K562 (cell line): ENCODE measurements at regions not wholly inside any gene's neighbourhood (a gene's known extent, or its start where the extent isn't known, plus 50 kb on each side); places are given as distances from the start of the nearest gene placed in this dataset.

ENCODE experiments used
- ATAC-seq: fragments of 200-7000 bp; cut with Tn5 transposase; 3 replicates; pipeline ENCODE4 v1.9.1; 2020; ENCODE audit warnings: moderate library complexity
- BruUV-seq: library from RNA; stranded (reverse); fragments of 400-500 nt; replicated peaks from 2 replicates; lab custom pipeline; 2021; lab: Mats Ljungman, UMichigan
- CTCF ChIA-PET: fragments of 300-600 bp; formaldehyde crosslinking; extraction: SDS; loops from one replicate; lab custom pipeline; 2021; ENCODE audit warnings: low intra/inter-chr PET ratio; lab: Yijun Ruan, JAX
- POLR2A ChIA-PET: fragments of 300-600, 350-650 bp; sonication (Branson Sonifier 250); formaldehyde crosslinking; extraction: SDS; loops from one replicate; lab custom pipeline; 2021; ENCODE audit warnings: antibody characterized with exemption, inconsistent platforms; lab: Yijun Ruan, JAX
- DNase-seq, 4 experiments: peaks; one replicate each; pipeline versions ENCODE4 v3.0.0 to v3.0.0-alpha.2; 2011 to 2018; ENCODE audit warnings: low spot score in 3 of 4, mixed read lengths in 3 of 4; ENCODE audit errors: extremely low read depth in 1 of 4
- FAIRE-seq: peaks from 2 replicates; lab custom pipeline; 2011; peaks lifted over from hg19 to GRCh38; lab: Jason Lieb, UNC
- H2AFZ ChIP-seq: 2 replicates; pipeline ENCODE4 v1.6.0; 2011; ENCODE audit warnings: low read depth, low read length, control low read depth, inconsistent platforms
- H3K27ac ChIP-seq: fragments of 200-600 bp; 3 replicates; pipeline ENCODE4 v1.8.0; 2011; ENCODE audit warnings: low read depth, mild to moderate bottlenecking, control low read depth, inconsistent platforms, low read length, moderate library complexity, mixed read lengths; ENCODE audit errors: extremely low read depth
- H3K27me3 ChIP-seq, 2 experiments: fragments of 300-600 bp in 1 of 2; 2 replicates in 1 of 2; 3 replicates in 1 of 2; pipeline versions ENCODE4 v1.6.0 to v1.8.0; 2011; ENCODE audit warnings: inconsistent platforms in 2 of 2, low read length in 2 of 2, mild to moderate bottlenecking in 1 of 2, mixed read lengths in 1 of 2, moderate library complexity in 1 of 2; ENCODE audit not compliant: control insufficient read depth in 2 of 2, insufficient read depth in 2 of 2
- H3K36me3 ChIP-seq: fragments of 300-600 bp; 3 replicates; pipeline ENCODE4 v1.8.0; 2011; ENCODE audit warnings: mild to moderate bottlenecking, low read length, inconsistent platforms; ENCODE audit not compliant: control insufficient read depth, insufficient read depth
- H3K4me1 ChIP-seq, 2 experiments: fragments of 200-600 bp in 1 of 2; replicated peaks in 1 of 2; 2 replicates in 1 of 2; 3 replicates in 1 of 2; pipeline versions ENCODE4 v1.5.1 to v1.8.0; 2011; ENCODE audit warnings: inconsistent platforms in 2 of 2, low read length in 2 of 2, mild to moderate bottlenecking in 1 of 2, mixed read lengths in 1 of 2, moderate library complexity in 1 of 2; ENCODE audit not compliant: control insufficient read depth in 2 of 2, insufficient read depth in 2 of 2
- H3K4me2 ChIP-seq: 2 replicates; pipeline ENCODE4 v1.6.1; 2011; ENCODE audit warnings: low read length, control low read depth, inconsistent platforms, mixed read lengths; ENCODE audit not compliant: insufficient read depth
- H3K4me3 ChIP-seq: fragments of 200-600 bp; sonication (generic), shearing (Covaris generic); 2 replicates; pipeline ENCODE4 v1.5.1; 2016; ENCODE audit warnings: control low read depth, inconsistent platforms
- H3K79me2 ChIP-seq: fragments of 200-600 bp; 3 replicates; pipeline ENCODE4 v1.8.0; 2011; ENCODE audit warnings: low read length, inconsistent platforms; ENCODE audit not compliant: control insufficient read depth, insufficient read depth
- H3K9ac ChIP-seq, 2 experiments: 2 replicates each; pipeline versions ENCODE4 v1.6.0 to v1.6.1; 2011; ENCODE audit warnings: low read depth in 2 of 2, low read length in 2 of 2, control low read depth in 1 of 2, inconsistent platforms in 1 of 2, mild to moderate bottlenecking in 1 of 2, mixed read lengths in 1 of 2; ENCODE audit not compliant: insufficient read depth in 1 of 2
- H3K9me1 ChIP-seq: one replicate; pipeline ENCODE4 v1.6.0; 2011; ENCODE audit warnings: inconsistent platforms, mild to moderate bottlenecking, low read length, moderate library complexity; ENCODE audit not compliant: control insufficient read depth, insufficient read depth
- H3K9me3 ChIP-seq: replicated peaks from 2 replicates; pipeline ENCODE4 v1.5.1; 2011; ENCODE audit warnings: low read depth, low read length, inconsistent platforms; ENCODE audit not compliant: control insufficient read depth, insufficient read depth
- H4K20me1 ChIP-seq: replicated peaks from 2 replicates; pipeline ENCODE4 v1.6.1; 2011; ENCODE audit warnings: low read length, inconsistent platforms, mixed read lengths; ENCODE audit not compliant: control insufficient read depth, insufficient read depth
- C11orf30 ChIP-seq: fragments of 450-650 bp; IDR thresholded peaks from 2 replicates; pipeline ENCODE4 v1.6.1; 2016; ENCODE audit warnings: low read depth, mild to moderate bottlenecking
- CREB3L1 ChIP-seq: fragments of 450-650 bp; IDR thresholded peaks from 2 replicates; pipeline ENCODE4 v1.6.1; 2014; ENCODE audit warnings: low read depth, mild to moderate bottlenecking, moderate library complexity, borderline replicate concordance
- E2F8 ChIP-seq: fragments of 450-650 bp; IDR thresholded peaks from 2 replicates; pipeline ENCODE4 v1.7.1; 2018; ENCODE audit warnings: mild to moderate bottlenecking, low read depth; ENCODE audit not compliant: partially characterized antibody
- ERF ChIP-seq: fragments of 450-650 bp; formaldehyde crosslinking; IDR thresholded peaks from 2 replicates; pipeline ENCODE4 v1.4.0; 2020; ENCODE audit warnings: mild to moderate bottlenecking, mixed read lengths
- FOSL1 ChIP-seq: fragments of 200-800 bp; sonication (Bioruptor generic); conservative IDR thresholded peaks from 2 replicates; pipeline ENCODE4 v1.6.1; 2016; ENCODE audit warnings: missing genetic modification characterization, missing compliant biosample characterization
- HSF4 ChIP-seq: fragments of 250-450 bp; sonication (Bioruptor Pico); IDR thresholded peaks from 2 replicates; pipeline ENCODE4 v2.1.2; 2022; ENCODE audit warnings: mild to moderate bottlenecking, moderate library complexity, borderline replicate concordance
- KDM5B ChIP-seq: fragments of 200-600 bp; sonication (generic); IDR thresholded peaks from 2 replicates; pipeline ENCODE4 v1.6.1; 2012; ENCODE audit warnings: low read depth, mild to moderate bottlenecking, moderate library complexity, low read length, control low read depth, inconsistent platforms; ENCODE audit not compliant: insufficient replicate concordance
- MLX ChIP-seq, 2 experiments: fragments of 450-650 bp in 1 of 2; sonication (generic) in 1 of 2; formaldehyde crosslinking; conservative IDR thresholded peaks; 2 replicates each; pipeline versions ENCODE4 v1.4.0 to v1.8.1; 2020 to 2022; ENCODE audit warnings: mild to moderate bottlenecking in 1 of 2, missing genetic modification reagents in 1 of 2
- MYNN ChIP-seq, 2 experiments: sonication (generic); formaldehyde crosslinking in 1 of 2; IDR thresholded peaks; 2 replicates each; pipeline versions ENCODE4 v1.5.0 to v1.6.1; 2016 to 2020; ENCODE audit warnings: antibody characterized with exemption in 1 of 2, missing genetic modification reagents in 1 of 2
- NELFE ChIP-seq: IDR thresholded peaks from 2 replicates; pipeline ENCODE4 v1.6.1; 2011; ENCODE audit warnings: mild to moderate bottlenecking; ENCODE audit not compliant: insufficient read depth, insufficient read length
- PTRF ChIP-seq: fragments of 450-650 bp; IDR thresholded peaks from 2 replicates; pipeline ENCODE4 v1.6.1; 2016; ENCODE audit warnings: mild to moderate bottlenecking, missing genetic modification characterization, missing compliant biosample characterization
- RNF219 ChIP-seq: fragments of 250-450 bp; sonication (Bioruptor Pico); IDR thresholded peaks from 2 replicates; pipeline ENCODE4 v1.5.0; 2022; ENCODE audit warnings: mild to moderate bottlenecking
- SMARCE1 ChIP-seq: fragments of 450-650 bp; IDR thresholded peaks from 2 replicates; pipeline ENCODE4 v1.7.1; 2016; ENCODE audit warnings: mild to moderate bottlenecking
- ZBTB12 ChIP-seq: fragments of 250-450 bp; sonication (Bioruptor Pico); IDR thresholded peaks from 2 replicates; pipeline ENCODE4 v1.4.0; 2020
- ZNF766 ChIP-seq: fragments of 200-800 bp; sonication (Bioruptor generic); conservative IDR thresholded peaks from 2 replicates; pipeline ENCODE4 v1.6.1; 2016; ENCODE audit warnings: missing genetic modification characterization, missing compliant biosample characterization
- WGBS: fragments of 100-300 bp; shearing (Covaris generic); methylation state at CpG from one replicate; pipeline ENCODE4 v1.1.6; 2016; ENCODE audit warnings: low coverage, mixed read lengths; ENCODE audit not compliant: insufficient coverage; ENCODE audit errors: missing lambda C conversion rate; 5-methylcytosine and 5-hydroxymethylcytosine counted together
- in situ Hi-C: fragments of 300-500 bp; cut with MboI; formaldehyde crosslinking; loops from 4 replicates; pipeline ENCODE4 v1.15.0; 2018; ENCODE audit warnings: inconsistent platforms, mixed read lengths
- intact Hi-C: fragments of 100-400 bp; cut with micrococcal nuclease; formaldehyde crosslinking; loops from 2 replicates; pipeline ENCODE4 v1.14.2; 2022

- no peak for DNase-seq
- in situ Hi-C loops: no loop called here
- H3K36me3 ChIP-seq: no peaks in the 10 kb centered on the region
- H4K20me1 ChIP-seq: no peaks in the 10 kb centered on the region; the same call in 1 of the 2 replicates
- intact Hi-C loops: no loop called here
- no peak for ATAC-seq
- H3K4me2 ChIP-seq: no peak overlapping the region
- no peak for FAIRE-seq
- ChIA-PET CTCF (no interaction called here), POLR2A (no interaction called here)
- no peaks in the 10 kb centered on the region for H3K4me1 ChIP-seq
- no peaks in the 10 kb centered on the region for H3K9me3 ChIP-seq
- no peaks in the 10 kb centered on the region for H3K79me2 ChIP-seq
- no peak overlapping the region for H3K9ac ChIP-seq
- H3K27me3 ChIP-seq: peaks cover 0 to 4% of the 10 kb centered on the region in 2 experiments; a peak in 2 of 5 replicates
- H3K4me3 ChIP-seq: no peak overlapping the region
- WGBS: 0% methylated on average over 4 of the region's 4 CpGs
- BruUV-seq: no TSS peak
- no peaks in the 10 kb centered on the region for H3K9me1 ChIP-seq
- no peak overlapping the region for H3K27ac ChIP-seq
- H2AFZ ChIP-seq: no peak overlapping the region
- TF ChIP-seq CREB3L1: no peak
- no peak for TF ChIP-seq SMARCE1
- TF ChIP-seq MYNN (IDR thresholded peaks at IDR 0.05): no peak
- no peak for TF ChIP-seq MYNN (CRISPR knock-in tag; IDR thresholded peaks at IDR 0.05)
- TF ChIP-seq NELFE: no peak
- TF ChIP-seq C11orf30: no peak
- TF ChIP-seq FOSL1 (tag): no peak
- TF ChIP-seq MLX (CRISPR knock-in tag; conservative IDR thresholded peaks at IDR 0.05): no peak
- TF ChIP-seq ZNF766: no peak
- no peak for TF ChIP-seq E2F8
- no peak for TF ChIP-seq PTRF
- TF ChIP-seq KDM5B: no peak
- TF ChIP-seq ERF: no peak
- no peak for TF ChIP-seq ZBTB12 (CRISPR knock-in tag)
- no peak for TF ChIP-seq HSF4 (CRISPR knock-in tag)
- no peak for TF ChIP-seq RNF219 (CRISPR knock-in tag)
Measured at GRCh38 chr17:13995856-13996271, 73.4 kb upstream of the COX10 start.
